VCaP (cell line): ENCODE measurements at regions not wholly inside any gene's neighbourhood (a gene's known extent, or its start where the extent isn't known, plus 50 kb on each side); places are given as distances from the start of the nearest gene placed in this dataset.
"Not testable (repeated sequence)": the region's sequence is repeated elsewhere in the genome, so short reads cannot be mapped to it uniquely, and the experiment has no call there.

Experiments used
- H3K27ac ChIP-seq: fragments of 450-650 bp; 2 replicates; pipeline ENCODE4 v1.5.1; 2017
- CTCF ChIP-seq: fragments of 450-650 bp; conservative IDR thresholded peaks from 2 replicates; pipeline ENCODE4 v1.5.1; 2017; ENCODE audit warnings: mild to moderate bottlenecking, moderate library complexity

GRCh38 chr12:74775276-74775675, 237.6 kb downstream of the ATXN7L3B start:
- H3K27ac ChIP-seq = no peak overlapping the region
- TF ChIP-seq CTCF = no peak

GRCh38 chr12:74776378-74776777, 238.7 kb downstream of the ATXN7L3B start:
- no peak for TF ChIP-seq CTCF

GRCh38 chr12:74780182-74780849, 242.7 kb downstream of the ATXN7L3B start:
- no peak for TF ChIP-seq CTCF
- H3K27ac ChIP-seq = no peak overlapping the region

More at GRCh38 chr12:74776378-74776777, 238.7 kb downstream of the ATXN7L3B start:
- H3K27ac ChIP-seq = no peak overlapping the region

- not testable (repeated sequence) for H3K27ac ChIP-seq
These were observed 243.2 kb downstream of the ATXN7L3B start for GRCh38 chr12:74780850-74781241.

DNA sequence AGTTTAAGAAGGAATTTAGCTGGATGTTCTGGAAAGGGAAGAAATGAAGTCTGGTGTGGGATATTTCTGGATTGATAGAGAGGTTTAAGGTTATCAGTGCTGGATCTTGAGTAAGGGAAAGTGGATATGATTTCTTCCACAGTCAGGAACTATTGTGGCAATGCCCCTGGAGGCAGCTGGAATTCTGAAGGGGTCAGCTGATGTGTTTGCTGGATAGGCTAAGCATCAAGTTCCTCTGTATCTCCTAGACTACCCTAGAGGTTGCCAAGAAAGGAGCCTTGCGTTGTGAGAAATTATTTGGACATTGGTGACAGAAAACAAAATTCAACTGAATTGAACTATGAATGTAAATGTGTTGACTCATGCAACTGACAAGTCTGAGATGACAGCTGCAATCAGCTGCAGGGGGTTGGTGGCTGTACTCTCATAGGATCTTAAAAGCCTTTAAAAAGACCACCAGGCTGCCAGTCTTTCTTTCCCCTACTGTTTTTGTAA, 244.4 kb downstream of the ATXN7L3B start:
- H3K27ac ChIP-seq = no peak overlapping the region
- no peak for TF ChIP-seq CTCF

- no peak overlapping the region for H3K27ac ChIP-seq
- TF ChIP-seq CTCF = no peak
These were observed 253.3 kb downstream of the ATXN7L3B start for GRCh38 chr12:74790931-74791330.

- no peak overlapping the region for H3K27ac ChIP-seq
- no peak for TF ChIP-seq CTCF
These were observed 253.7 kb downstream of the ATXN7L3B start for GRCh38 chr12:74791365-74791764.

- no peak for TF ChIP-seq CTCF
- H3K27ac ChIP-seq = no peak overlapping the region
These were observed 256.9 kb downstream of the ATXN7L3B start for GRCh38 chr12:74794522-74794921.
